Trophoblast cell (in vitro differentiated cells and primary cell): ENCODE measurements at regions not wholly inside any gene's neighbourhood (a gene's known extent, or its start where the extent isn't known, plus 50 kb on each side); places are given as distances from the start of the nearest gene placed in this dataset.

ENCODE experiments used
- DNase-seq, 2 donors: peaks; one replicate each; pipeline ENCODE4 v3.0.0-alpha.2; 2016
- H2AFZ ChIP-seq: 2 replicates; pipeline ENCODE4 v1.6.1; 2013; ENCODE audit warnings: low read length, moderate library complexity, mild to moderate bottlenecking; ENCODE audit not compliant: insufficient read depth, poor library complexity
- H2AK5ac ChIP-seq: 2 replicates; pipeline ENCODE4 v1.6.1; 2013; ENCODE audit warnings: mild to moderate bottlenecking, low read length
- H2BK120ac ChIP-seq: 2 replicates; pipeline ENCODE4 v1.6.1; 2013; ENCODE audit warnings: low read length, mild to moderate bottlenecking, moderate library complexity; ENCODE audit not compliant: insufficient read depth, poor library complexity
- H2BK12ac ChIP-seq: 2 replicates; pipeline ENCODE4 v1.6.1; 2013; ENCODE audit warnings: mild to moderate bottlenecking, low read length, moderate library complexity
- H2BK5ac ChIP-seq: 2 replicates; pipeline ENCODE4 v1.6.1; 2013; ENCODE audit warnings: low read length, low read depth, moderate library complexity, mild to moderate bottlenecking; ENCODE audit not compliant: poor library complexity
- H3K14ac ChIP-seq: 2 replicates; pipeline ENCODE4 v1.6.1; 2013; ENCODE audit warnings: mild to moderate bottlenecking, low read length
- H3K18ac ChIP-seq: 2 replicates; pipeline ENCODE4 v1.6.1; 2013; ENCODE audit warnings: mild to moderate bottlenecking, low read length
- H3K23ac ChIP-seq: 2 replicates; pipeline ENCODE4 v1.6.1; 2013; ENCODE audit warnings: low read length
- H3K27ac ChIP-seq: 2 replicates; pipeline ENCODE4 v1.5.1; 2013; ENCODE audit warnings: low read depth, mild to moderate bottlenecking, inconsistent platforms, low read length, moderate library complexity
- H3K27me3 ChIP-seq: 2 replicates; pipeline ENCODE4 v1.6.1; 2013; ENCODE audit warnings: inconsistent platforms, mild to moderate bottlenecking, low read length, moderate library complexity; ENCODE audit not compliant: insufficient read depth
- H3K36me3 ChIP-seq, 2 experiments: 1 replicate in 1 of 2; 2 replicates in 1 of 2; pipeline ENCODE4 v1.6.1; 2013; ENCODE audit warnings: low read length in 2 of 2, mild to moderate bottlenecking in 2 of 2, moderate library complexity in 1 of 2; ENCODE audit not compliant: insufficient read depth in 2 of 2, control insufficient read depth in 1 of 2
- H3K4ac ChIP-seq: 2 replicates; pipeline ENCODE4 v1.6.1; 2013; ENCODE audit warnings: low read depth, mild to moderate bottlenecking, low read length, moderate library complexity
- H3K4me1 ChIP-seq, 2 experiments: 1 replicate in 1 of 2; 2 replicates in 1 of 2; pipeline ENCODE4 v1.6.1; 2013; ENCODE audit warnings: low read length in 2 of 2, mild to moderate bottlenecking in 2 of 2, moderate library complexity in 1 of 2; ENCODE audit not compliant: insufficient read depth in 2 of 2, control insufficient read depth in 1 of 2
- H3K4me2 ChIP-seq: 2 replicates; pipeline ENCODE4 v1.6.1; 2013; ENCODE audit warnings: inconsistent platforms, mild to moderate bottlenecking, low read length, moderate library complexity
- H3K4me3 ChIP-seq: 2 replicates; pipeline ENCODE4 v1.5.1; 2013; ENCODE audit warnings: mild to moderate bottlenecking, low read depth, low read length, inconsistent platforms
- H3K79me1 ChIP-seq: one replicate; pipeline ENCODE4 v1.6.1; 2013; ENCODE audit warnings: low read length
- H3K79me2 ChIP-seq: 2 replicates; pipeline ENCODE4 v1.6.1; 2013; ENCODE audit warnings: low read length, mild to moderate bottlenecking; ENCODE audit not compliant: control insufficient read depth, insufficient read depth, poor library complexity
- H3K9ac ChIP-seq: 2 replicates; pipeline ENCODE4 v1.6.1; 2013; ENCODE audit warnings: mild to moderate bottlenecking, low read length
- H3K9me3 ChIP-seq: 2 replicates; pipeline ENCODE4 v1.6.1; 2013; ENCODE audit warnings: low read depth, mild to moderate bottlenecking, control low read depth, inconsistent platforms, low read length; ENCODE audit not compliant: insufficient read depth
- H4K12ac ChIP-seq: 2 replicates; pipeline ENCODE4 v1.6.1; 2013; ENCODE audit warnings: low read depth, mild to moderate bottlenecking, low read length, moderate library complexity
- H4K8ac ChIP-seq: 2 replicates; pipeline ENCODE4 v1.6.1; 2013; ENCODE audit warnings: low read depth, mild to moderate bottlenecking, low read length, moderate library complexity
- H4K91ac ChIP-seq: one replicate; pipeline ENCODE4 v1.6.1; 2013; ENCODE audit warnings: low read depth, mild to moderate bottlenecking, low read length, moderate library complexity
- WGBS: extraction: QIAGEN DNeasy Blood & Tissue Kit; methylation state at CpG from one replicate; pipeline ENCODE4 v1.1.7; 2013; ENCODE audit warnings: missing lambda C conversion rate; ENCODE audit not compliant: insufficient read length, insufficient coverage; ENCODE audit errors: extremely low coverage; 5-methylcytosine and 5-hydroxymethylcytosine counted together

DNA sequence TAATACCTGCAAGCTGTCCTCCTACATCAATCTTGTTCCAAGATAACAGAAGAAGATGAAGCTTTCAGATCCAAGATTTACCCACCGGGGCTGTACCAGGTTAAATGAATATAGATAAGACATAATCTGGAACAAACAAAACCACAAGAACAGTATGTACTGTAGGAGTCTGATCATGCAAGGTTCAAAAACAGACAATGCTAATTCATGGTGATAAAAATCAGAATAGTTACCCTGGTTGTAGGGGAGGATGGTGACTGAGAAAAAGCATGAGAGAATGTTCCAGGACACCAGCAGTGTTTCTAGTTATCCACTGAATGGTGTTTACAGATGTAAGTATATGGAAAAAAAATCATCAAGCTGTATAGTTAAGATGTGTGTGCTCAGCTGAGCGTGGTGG is 211.6 kb upstream of the TBL1X start:
- no peak overlapping the region for H4K8ac ChIP-seq
- no peak overlapping the region for H2BK12ac ChIP-seq
- no peaks in the 10 kb centered on the region for H3K27me3 ChIP-seq
- H3K79me1 ChIP-seq, result no peaks in the 10 kb centered on the region
- WGBS, result no CpG with 5 or more reads among the region's 2 CpGs
- H4K12ac ChIP-seq, result no peak overlapping the region
- H2BK5ac ChIP-seq, result no peak overlapping the region
- H3K79me2 ChIP-seq, result no peaks in the 10 kb centered on the region
- H3K9ac ChIP-seq, result no peak overlapping the region
- no peaks in the 10 kb centered on the region for H3K9me3 ChIP-seq
- no peak overlapping the region for H2BK120ac ChIP-seq
- no peaks in the 10 kb centered on the region for H3K4me1 ChIP-seq
- H3K36me3 ChIP-seq, result no peaks in the 10 kb centered on the region
- H4K91ac ChIP-seq, result no peak overlapping the region
- H3K23ac ChIP-seq, result no peak overlapping the region
- no peak overlapping the region for H3K14ac ChIP-seq
- no peak overlapping the region for H3K4ac ChIP-seq
- no peak overlapping the region for H3K27ac ChIP-seq
- no peak overlapping the region for H3K18ac ChIP-seq
- no peak overlapping the region for H3K4me3 ChIP-seq
- no peak for DNase-seq
- no peak overlapping the region for H2AK5ac ChIP-seq
- H3K4me2 ChIP-seq, result no peak overlapping the region
- H2AFZ ChIP-seq, result no peak overlapping the region

DNA sequence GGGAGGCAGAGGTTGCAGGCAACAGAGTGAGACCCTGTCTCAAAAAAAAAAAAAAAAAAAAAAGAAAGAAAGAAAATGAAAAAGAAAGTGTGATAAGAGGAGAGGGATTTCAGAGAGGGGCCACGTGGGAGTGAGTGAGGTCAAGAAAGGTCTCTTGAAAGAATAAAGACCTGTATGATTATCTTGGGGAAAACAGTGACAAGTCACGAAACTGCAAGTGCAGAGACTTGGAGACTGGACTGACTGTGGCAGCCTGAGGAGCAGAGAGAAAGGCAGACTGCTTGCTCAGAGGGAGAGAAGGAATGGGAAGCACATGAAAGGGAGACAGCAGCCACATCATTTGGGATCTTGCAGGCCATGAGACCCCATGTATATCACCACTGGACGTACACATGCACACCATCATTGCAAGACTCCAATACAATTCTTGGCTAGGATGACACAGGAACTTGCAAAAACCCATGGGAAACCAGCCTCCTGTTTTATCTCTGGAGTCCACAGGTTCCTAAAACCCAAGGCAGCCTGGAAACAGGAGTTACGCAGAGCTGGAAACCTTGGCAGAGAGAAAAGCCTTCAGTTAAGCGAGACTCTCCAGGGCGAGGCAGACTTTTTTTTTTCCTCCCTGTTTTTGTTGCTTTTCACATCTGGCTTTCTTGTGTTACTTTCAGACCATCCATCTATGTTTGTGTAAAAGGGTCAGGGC is 207.0 kb upstream of the TBL1X start:
- H4K8ac ChIP-seq, result no peak overlapping the region
- no peaks in the 10 kb centered on the region for H3K79me2 ChIP-seq
- DNase-seq, result no peak
- H2BK5ac ChIP-seq, result no peak overlapping the region
- no CpG with 5 or more reads among the region's 6 CpGs for WGBS
- H4K91ac ChIP-seq, result no peak overlapping the region
- H3K27me3 ChIP-seq, result no peaks in the 10 kb centered on the region
- no peaks in the 10 kb centered on the region for H3K79me1 ChIP-seq
- H3K36me3 ChIP-seq, result no peaks in the 10 kb centered on the region
- no peak overlapping the region for H3K27ac ChIP-seq
- H3K23ac ChIP-seq, result no peak overlapping the region
- H3K18ac ChIP-seq, result no peak overlapping the region
- H3K4ac ChIP-seq, result no peak overlapping the region
- no peak overlapping the region for H3K9ac ChIP-seq
- H3K4me2 ChIP-seq, result no peak overlapping the region
- H3K4me3 ChIP-seq, result no peak overlapping the region
- H2BK120ac ChIP-seq, result no peak overlapping the region
- no peak overlapping the region for H2AK5ac ChIP-seq
- H3K4me1 ChIP-seq, result no peaks in the 10 kb centered on the region
- H3K9me3 ChIP-seq, result no peaks in the 10 kb centered on the region
- H2BK12ac ChIP-seq, result no peak overlapping the region
- H2AFZ ChIP-seq, result no peak overlapping the region
- H3K14ac ChIP-seq, result no peak overlapping the region
- no peak overlapping the region for H4K12ac ChIP-seq

DNA sequence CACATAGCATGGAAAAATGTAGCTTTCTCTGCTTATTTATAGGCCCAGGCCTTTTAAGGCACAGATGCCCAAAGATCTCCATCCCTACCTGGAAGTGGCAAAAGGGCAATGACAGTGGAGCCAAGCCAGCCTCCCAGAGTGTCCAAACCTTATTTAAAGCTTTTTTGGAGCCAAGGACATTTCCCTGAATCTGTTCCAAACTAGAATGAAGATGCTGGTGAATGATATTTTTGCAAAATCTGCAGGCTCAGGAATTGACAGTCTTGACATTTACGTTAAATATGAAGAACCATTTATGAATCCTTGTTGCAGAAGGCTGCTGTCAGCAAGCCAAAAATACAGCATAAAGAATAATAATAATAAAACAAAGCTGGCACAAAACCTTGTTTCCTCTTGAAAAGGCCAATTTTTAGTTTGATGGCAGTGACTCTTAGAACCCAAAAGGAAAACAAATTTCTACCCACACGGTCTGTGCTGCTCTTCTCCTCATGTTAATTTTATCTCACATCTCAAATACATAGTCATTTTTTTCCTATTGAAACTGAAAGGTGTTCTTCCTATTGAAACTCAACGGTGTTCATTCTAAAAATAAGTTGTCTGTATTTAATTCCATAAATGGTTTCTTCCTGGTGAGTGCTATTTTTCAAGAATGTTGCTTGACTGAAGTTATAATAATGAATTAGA is 206.3 kb upstream of the TBL1X start:
- Histone ChIP-seq H4K12ac (no peak overlapping the region), H3K14ac (no peak overlapping the region), H4K8ac (no peak overlapping the region), H3K79me2 (no peaks in the 10 kb centered on the region), H2AFZ (no peak overlapping the region), H3K4me3 (no peak overlapping the region), H2BK5ac (no peak overlapping the region), H3K27me3 (no peaks in the 10 kb centered on the region), H3K9ac (no peak overlapping the region), H3K36me3 (no peaks in the 10 kb centered on the region), H2BK12ac (no peak overlapping the region), H3K79me1 (no peaks in the 10 kb centered on the region), H3K23ac (no peak overlapping the region), H2AK5ac (no peak overlapping the region), H4K91ac (no peak overlapping the region), H3K27ac (no peak overlapping the region), H3K18ac (no peak overlapping the region), H3K4ac (no peak overlapping the region), H3K4me1 (no peaks in the 10 kb centered on the region), H2BK120ac (no peak overlapping the region), H3K9me3 (no peaks in the 10 kb centered on the region), H3K4me2 (no peak overlapping the region)
- DNase-seq, result no peak
- no CpG with 5 or more reads among the region's 3 CpGs for WGBS

DNA sequence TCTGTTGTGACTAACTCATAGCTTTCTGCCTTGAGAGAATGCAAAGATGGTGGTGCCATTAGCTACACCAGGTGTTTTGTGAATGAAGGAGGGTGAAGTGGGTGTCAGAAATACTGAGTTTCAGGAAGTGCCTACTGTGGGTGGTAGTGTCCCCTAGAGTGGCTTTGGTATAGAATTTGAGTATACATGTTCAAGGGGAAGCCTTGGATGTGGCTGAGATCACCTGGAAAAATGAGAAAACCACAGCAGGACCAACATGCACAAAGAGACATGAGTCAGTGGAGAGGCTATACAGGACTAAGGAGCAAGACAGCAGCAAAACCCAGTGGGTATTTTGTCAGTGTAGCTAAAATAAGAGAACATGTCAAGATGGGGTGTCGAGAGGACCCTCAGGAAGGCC is 204.3 kb upstream of the TBL1X start:
- Histone ChIP-seq H3K27ac (no peak overlapping the region), H3K4ac (no peak overlapping the region), H2BK12ac (no peak overlapping the region), H3K79me2 (no peaks in the 10 kb centered on the region), H4K91ac (no peak overlapping the region), H3K18ac (no peak overlapping the region), H3K9me3 (no peaks in the 10 kb centered on the region), H2BK5ac (no peak overlapping the region), H3K9ac (no peak overlapping the region), H2AFZ (no peak overlapping the region), H3K27me3 (no peaks in the 10 kb centered on the region), H3K79me1 (no peaks in the 10 kb centered on the region), H2AK5ac (no peak overlapping the region), H3K4me3 (no peak overlapping the region), H4K12ac (no peak overlapping the region), H4K8ac (no peak overlapping the region), H3K23ac (no peak overlapping the region), H3K14ac (no peak overlapping the region), H3K36me3 (no peaks in the 10 kb centered on the region), H3K4me1 (no peaks in the 10 kb centered on the region), H3K4me2 (no peak overlapping the region), H2BK120ac (no peak overlapping the region)
- no peak for DNase-seq
- no CpG with 5 or more reads among the region's 1 CpG for WGBS
